GM19438 (cell line): ENCODE measurements at regions not wholly inside any gene's neighbourhood (a gene's known extent, or its start where the extent isn't known, plus 50 kb on each side); places are given as distances from the start of the nearest gene placed in this dataset.
"Not testable (repeated sequence)": the region's sequence is repeated elsewhere in the genome, so short reads cannot be mapped to it uniquely, and the experiment has no call there.

Experiments
- ATAC-seq: cut with Tn5 transposase; IDR thresholded peaks from one replicate; pipeline ENCODE4 v1.9.1; 2021; ENCODE audit warnings: low read depth; ENCODE audit not compliant: unreplicated experiment

- no peak for ATAC-seq
These were observed 83.3 kb upstream of the PDZD8 start for GRCh38 chr10:117458571-117458970.

- ATAC-seq: no peak
These were observed 82.7 kb upstream of the PDZD8 start for GRCh38 chr10:117457932-117458331.

- ATAC-seq: no peak
These were observed 82.0 kb upstream of the PDZD8 start for GRCh38 chr10:117457071-117457810.

- ATAC-seq: no peak
These were observed 80.1 kb upstream of the PDZD8 start for GRCh38 chr10:117455346-117455745.

GRCh38 chr10:117454502-117454901 is 79.3 kb upstream of the PDZD8 start:
- ATAC-seq: no peak

- ATAC-seq: not testable (repeated sequence)
These were observed 78.2 kb upstream of the PDZD8 start for GRCh38 chr10:117453484-117453883.

GRCh38 chr10:117450940-117451339 is 75.7 kb upstream of the PDZD8 start:
- no peak for ATAC-seq

- no peak for ATAC-seq
These were observed 74.4 kb upstream of the PDZD8 start for GRCh38 chr10:117449636-117450035.

- ATAC-seq: no peak
These were observed 73.6 kb upstream of the PDZD8 start for GRCh38 chr10:117448802-117449201.

GRCh38 chr10:117445992-117446391 is 70.8 kb upstream of the PDZD8 start:
- no peak for ATAC-seq

GRCh38 chr10:117444497-117445040 is 69.3 kb upstream of the PDZD8 start:
- ATAC-seq: no peak

GRCh38 chr10:117443686-117444041 is 68.4 kb upstream of the PDZD8 start:
- no peak for ATAC-seq

GRCh38 chr10:117442944-117443685 is 67.9 kb upstream of the PDZD8 start:
- ATAC-seq: peak; percentile 80

GRCh38 chr10:117442521-117442920 is 67.3 kb upstream of the PDZD8 start:
- peak; percentile 13 for ATAC-seq

- ATAC-seq: peak; percentile 74
These were observed 66.7 kb upstream of the PDZD8 start for GRCh38 chr10:117441812-117442443.

GRCh38 chr10:117441361-117441760 is 66.1 kb upstream of the PDZD8 start:
- ATAC-seq: no peak

GRCh38 chr10:117439243-117439912 is 64.1 kb upstream of the PDZD8 start:
- ATAC-seq: no peak

GRCh38 chr10:117432866-117433265 is 57.6 kb upstream of the PDZD8 start:
- ATAC-seq: no peak

- no peak for ATAC-seq
These were observed 55.9 kb upstream of the PDZD8 start for GRCh38 chr10:117431160-117431559.

GRCh38 chr10:117430535-117430934 is 55.3 kb upstream of the PDZD8 start:
- ATAC-seq: not testable (repeated sequence)
